Activated naive CD4-positive, alpha-beta T cell treated with anti-CD3 and anti-CD28 coated beads for 36 hours (primary cell): ENCODE measurements at regions not wholly inside any gene's neighbourhood (a gene's known extent, or its start where the extent isn't known, plus 50 kb on each side); places are given as distances from the start of the nearest gene placed in this dataset.

Experiments
- CTCF ChIA-PET: fragments of 350-600 bp; sonication (Branson Sonifier 250); formaldehyde crosslinking; loops from one replicate; lab custom pipeline; 2021; ENCODE audit warnings: antibody characterized with exemption; lab: Charles Lee
- DNase-seq: peaks from one replicate; pipeline ENCODE4 v3.0.0-alpha.2; 2020
- H3K27ac Mint-ChIP-seq: one replicate; pipeline ENCODE4 v1.8.0; 2021; ENCODE audit warnings: mild to moderate bottlenecking, mixed read lengths
- H3K27me3 Mint-ChIP-seq: one replicate; pipeline ENCODE4 v1.8.0; 2021; ENCODE audit warnings: low read depth, mixed read lengths
- H3K36me3 Mint-ChIP-seq: one replicate; pipeline ENCODE4 v1.8.0; 2021; ENCODE audit warnings: low read depth, mixed read lengths
- H3K4me1 Mint-ChIP-seq: one replicate; pipeline ENCODE4 v1.8.0; 2021; ENCODE audit warnings: low read depth, mixed read lengths
- H3K4me3 Mint-ChIP-seq: one replicate; pipeline ENCODE4 v1.8.0; 2021; ENCODE audit warnings: mild to moderate bottlenecking, moderate library complexity, mixed read lengths
- H3K9me3 Mint-ChIP-seq: one replicate; pipeline ENCODE4 v1.8.0; 2021; ENCODE audit warnings: mixed read lengths
- intact Hi-C: fragments of 100-400 bp; cut with micrococcal nuclease; formaldehyde crosslinking; loops from one replicate; pipeline ENCODE4 v1.15.1; 2023

GRCh38 chr7:35513195-35513594 lies 181.7 kb downstream of the HERPUD2 start:
- no peaks in the 10 kb centered on the region for H3K36me3 Mint-ChIP-seq

GRCh38 chr7:35512716-35513115 lies 182.2 kb downstream of the HERPUD2 start:
- intact Hi-C loops: no loop called here
- Mint-ChIP-seq H3K36me3 (no peaks in the 10 kb centered on the region), H3K27me3 (peaks cover 2% of the 10 kb centered on the region), H3K4me1 (no peaks in the 10 kb centered on the region), H3K9me3 (no peaks in the 10 kb centered on the region), H3K27ac (no peak overlapping the region), H3K4me3 (no peak overlapping the region)
- no peak for DNase-seq
- CTCF ChIA-PET: interaction anchor here (0.7 kb wide), 1 partner anchor 85 kb away, joined by 3 read pairs; no protein-coding TSS in a partner anchor

More at GRCh38 chr7:35513195-35513594, 181.7 kb downstream of the HERPUD2 start:
- H3K27me3 Mint-ChIP-seq: peaks cover 2% of the 10 kb centered on the region
- H3K27ac Mint-ChIP-seq: no peak overlapping the region
- intact Hi-C loops: no loop called here
- no peak for DNase-seq
- H3K4me1 Mint-ChIP-seq: no peaks in the 10 kb centered on the region
- CTCF ChIA-PET: no interaction called here
- no peak overlapping the region for H3K4me3 Mint-ChIP-seq
- no peaks in the 10 kb centered on the region for H3K9me3 Mint-ChIP-seq

GRCh38 chr7:35508623-35509400 lies 186.1 kb downstream of the HERPUD2 start:
- H3K4me1 Mint-ChIP-seq: no peaks in the 10 kb centered on the region

GRCh38 chr7:35505066-35505465 lies 189.9 kb downstream of the HERPUD2 start:
- H3K36me3 Mint-ChIP-seq: no peaks in the 10 kb centered on the region
- H3K27ac Mint-ChIP-seq: no peak overlapping the region
- intact Hi-C loops: no loop called here
- CTCF ChIA-PET: no interaction called here
- H3K4me3 Mint-ChIP-seq: no peak overlapping the region
- no peaks in the 10 kb centered on the region for H3K4me1 Mint-ChIP-seq
- DNase-seq: no peak
- no peaks in the 10 kb centered on the region for H3K27me3 Mint-ChIP-seq
- no peaks in the 10 kb centered on the region for H3K9me3 Mint-ChIP-seq

More at GRCh38 chr7:35508623-35509400, 186.1 kb downstream of the HERPUD2 start:
- Mint-ChIP-seq H3K36me3 (no peaks in the 10 kb centered on the region), H3K27ac (no peak overlapping the region), H3K4me3 (no peak overlapping the region), H3K9me3 (no peaks in the 10 kb centered on the region), H3K27me3 (peaks cover 2% of the 10 kb centered on the region)
- CTCF ChIA-PET: interaction anchor here (1.1 kb wide), 1 partner anchor 26 kb away, joined by 4 read pairs; no protein-coding TSS in a partner anchor
- no peak for DNase-seq
- intact Hi-C loops: no loop called here

GRCh38 chr7:35504365-35504764 lies 190.6 kb downstream of the HERPUD2 start:
- CTCF ChIA-PET: no interaction called here

GRCh38 chr7:35501681-35502080 lies 193.3 kb downstream of the HERPUD2 start:
- Mint-ChIP-seq H3K36me3 (no peaks in the 10 kb centered on the region), H3K9me3 (no peaks in the 10 kb centered on the region), H3K27me3 (no peaks in the 10 kb centered on the region), H3K4me3 (no peak overlapping the region), H3K27ac (no peak overlapping the region), H3K4me1 (no peaks in the 10 kb centered on the region)
- DNase-seq: no peak
- CTCF ChIA-PET: no interaction called here
- intact Hi-C loops: no loop called here

More at GRCh38 chr7:35504365-35504764, 190.6 kb downstream of the HERPUD2 start:
- Mint-ChIP-seq H3K27me3 (no peaks in the 10 kb centered on the region), H3K4me1 (no peaks in the 10 kb centered on the region), H3K4me3 (no peak overlapping the region), H3K36me3 (no peaks in the 10 kb centered on the region), H3K27ac (no peak overlapping the region), H3K9me3 (no peaks in the 10 kb centered on the region)
- intact Hi-C loops: no loop called here
- no peak for DNase-seq

GRCh38 chr7:35499226-35499625 lies 195.7 kb downstream of the HERPUD2 start:
- DNase-seq: no peak
- Mint-ChIP-seq H3K4me1 (no peaks in the 10 kb centered on the region), H3K27me3 (no peaks in the 10 kb centered on the region), H3K9me3 (no peaks in the 10 kb centered on the region), H3K4me3 (no peak overlapping the region), H3K36me3 (no peaks in the 10 kb centered on the region), H3K27ac (no peak overlapping the region)
- intact Hi-C loops: no loop called here
- CTCF ChIA-PET: no interaction called here

- H3K36me3 Mint-ChIP-seq: no peaks in the 10 kb centered on the region
- no peak for DNase-seq
- no peak overlapping the region for H3K4me3 Mint-ChIP-seq
- CTCF ChIA-PET: no interaction called here
- H3K27me3 Mint-ChIP-seq: no peaks in the 10 kb centered on the region
- no peaks in the 10 kb centered on the region for H3K9me3 Mint-ChIP-seq
- no peak overlapping the region for H3K27ac Mint-ChIP-seq
- no peaks in the 10 kb centered on the region for H3K4me1 Mint-ChIP-seq
- intact Hi-C loops: no loop called here
Measured at GRCh38 chr7:35498416-35498815, 196.5 kb downstream of the HERPUD2 start.

GRCh38 chr7:35495844-35496243 lies 199.1 kb downstream of the HERPUD2 start:
- Mint-ChIP-seq H3K36me3 (no peaks in the 10 kb centered on the region), H3K27me3 (no peaks in the 10 kb centered on the region), H3K9me3 (no peaks in the 10 kb centered on the region), H3K27ac (no peak overlapping the region), H3K4me1 (no peaks in the 10 kb centered on the region), H3K4me3 (no peak overlapping the region)
- CTCF ChIA-PET: no interaction called here
- no peak for DNase-seq
- intact Hi-C loops: no loop called here

- Mint-ChIP-seq H3K36me3 (no peaks in the 10 kb centered on the region), H3K27ac (no peak overlapping the region), H3K9me3 (no peaks in the 10 kb centered on the region), H3K4me1 (no peaks in the 10 kb centered on the region), H3K27me3 (no peaks in the 10 kb centered on the region), H3K4me3 (no peak overlapping the region)
- CTCF ChIA-PET: no interaction called here
- no peak for DNase-seq
- intact Hi-C loops: no loop called here
Measured at GRCh38 chr7:35495377-35495776, 199.6 kb downstream of the HERPUD2 start.

- intact Hi-C loops: no loop called here
- CTCF ChIA-PET: no interaction called here
- DNase-seq: no peak
- Mint-ChIP-seq H3K36me3 (no peaks in the 10 kb centered on the region), H3K9me3 (no peaks in the 10 kb centered on the region), H3K27me3 (no peaks in the 10 kb centered on the region), H3K27ac (no peak overlapping the region), H3K4me3 (no peak overlapping the region), H3K4me1 (no peaks in the 10 kb centered on the region)
Measured at GRCh38 chr7:35494407-35494806, 200.5 kb downstream of the HERPUD2 start.

GRCh38 chr7:35492451-35493175 lies 202.3 kb downstream of the HERPUD2 start:
- CTCF ChIA-PET: no interaction called here
- DNase-seq: no peak
- Mint-ChIP-seq H3K27me3 (no peaks in the 10 kb centered on the region), H3K4me3 (no peak overlapping the region), H3K4me1 (no peaks in the 10 kb centered on the region), H3K9me3 (no peaks in the 10 kb centered on the region), H3K27ac (no peak overlapping the region), H3K36me3 (no peaks in the 10 kb centered on the region)
- intact Hi-C loops: no loop called here

GRCh38 chr7:35491233-35491632 lies 203.7 kb downstream of the HERPUD2 start:
- no peak overlapping the region for H3K27ac Mint-ChIP-seq

More at GRCh38 chr7:35491233-35491632, 203.7 kb downstream of the HERPUD2 start:
- Mint-ChIP-seq H3K9me3 (no peaks in the 10 kb centered on the region), H3K4me1 (no peaks in the 10 kb centered on the region), H3K36me3 (no peaks in the 10 kb centered on the region), H3K4me3 (no peak overlapping the region), H3K27me3 (no peaks in the 10 kb centered on the region)
- DNase-seq: no peak
- CTCF ChIA-PET: no interaction called here
- intact Hi-C loops: no loop called here
